Activated CD4-positive, alpha-beta memory T cell treated with anti-CD3 and anti-CD28 coated beads, Interleukin-2, amount 10 ng/mL, durations not matched to agents 7 days and 5 days (primary cell): ENCODE measurements at regions not wholly inside any gene's neighbourhood (a gene's known extent, or its start where the extent isn't known, plus 50 kb on each side); places are given as distances from the start of the nearest gene placed in this dataset.

Experiments
- CTCF ChIA-PET: fragments of 350-600 bp; sonication (Branson Sonifier 250); formaldehyde crosslinking; loops from one replicate; lab custom pipeline; 2021; ENCODE audit warnings: antibody characterized with exemption, inconsistent platforms; lab: Charles Lee
- POLR2A ChIA-PET: fragments of 350-600 bp; sonication (Branson Sonifier 250); formaldehyde crosslinking; loops from one replicate; lab custom pipeline; 2021; ENCODE audit warnings: antibody characterized with exemption; lab: Charles Lee
- DNase-seq: peaks from one replicate; pipeline ENCODE4 v3.0.0-alpha.2; 2020
- H3K27ac Mint-ChIP-seq: one replicate; pipeline ENCODE4 v1.8.0; 2021; ENCODE audit warnings: mild to moderate bottlenecking, mixed read lengths
- H3K27me3 Mint-ChIP-seq: one replicate; pipeline ENCODE4 v1.8.0; 2021; ENCODE audit warnings: mixed read lengths
- H3K36me3 Mint-ChIP-seq: one replicate; pipeline ENCODE4 v1.8.0; 2021; ENCODE audit warnings: low read depth, mixed read lengths
- H3K4me1 Mint-ChIP-seq: one replicate; pipeline ENCODE4 v1.8.0; 2021; ENCODE audit warnings: mixed read lengths
- H3K4me3 Mint-ChIP-seq: one replicate; pipeline ENCODE4 v1.8.0; 2021; ENCODE audit warnings: mild to moderate bottlenecking, mixed read lengths
- H3K9me3 Mint-ChIP-seq: one replicate; pipeline ENCODE4 v1.8.0; 2021; ENCODE audit warnings: mixed read lengths

GRCh38 chr11:70575396-70576060, 177.2 kb downstream of the CTTN start:
- H3K27me3 Mint-ChIP-seq = no peaks in the 10 kb centered on the region
- DNase-seq = no peak
- ChIA-PET CTCF (no interaction called here), POLR2A (no interaction called here)
- no peak overlapping the region for H3K4me3 Mint-ChIP-seq
- no peaks in the 10 kb centered on the region for H3K36me3 Mint-ChIP-seq
- no peak overlapping the region for H3K27ac Mint-ChIP-seq
- H3K9me3 Mint-ChIP-seq = no peaks in the 10 kb centered on the region
- H3K4me1 Mint-ChIP-seq = no peaks in the 10 kb centered on the region

GRCh38 chr11:70577258-70577603, 178.9 kb downstream of the CTTN start:
- POLR2A ChIA-PET = no interaction called here
- Mint-ChIP-seq H3K4me3 (no peak overlapping the region), H3K36me3 (no peaks in the 10 kb centered on the region), H3K27ac (no peak overlapping the region), H3K27me3 (no peaks in the 10 kb centered on the region), H3K9me3 (no peaks in the 10 kb centered on the region), H3K4me1 (no peaks in the 10 kb centered on the region)
- no peak for DNase-seq
- CTCF ChIA-PET = no interaction called here

GRCh38 chr11:70577948-70578347, 179.6 kb downstream of the CTTN start:
- no peaks in the 10 kb centered on the region for H3K4me1 Mint-ChIP-seq
- H3K4me3 Mint-ChIP-seq = no peak overlapping the region
- no peak overlapping the region for H3K27ac Mint-ChIP-seq
- H3K27me3 Mint-ChIP-seq = no peaks in the 10 kb centered on the region
- no peak for DNase-seq
- CTCF ChIA-PET = no interaction called here
- H3K36me3 Mint-ChIP-seq = no peaks in the 10 kb centered on the region
- no peaks in the 10 kb centered on the region for H3K9me3 Mint-ChIP-seq
- POLR2A ChIA-PET = no interaction called here

- CTCF ChIA-PET = no interaction called here
- no peak for DNase-seq
- POLR2A ChIA-PET = no interaction called here
- H3K9me3 Mint-ChIP-seq = no peaks in the 10 kb centered on the region
- no peaks in the 10 kb centered on the region for H3K27me3 Mint-ChIP-seq
- no peaks in the 10 kb centered on the region for H3K36me3 Mint-ChIP-seq
- no peaks in the 10 kb centered on the region for H3K4me1 Mint-ChIP-seq
- no peak overlapping the region for H3K4me3 Mint-ChIP-seq
- no peak overlapping the region for H3K27ac Mint-ChIP-seq
Observed at GRCh38 chr11:70578371-70578770, 180.0 kb downstream of the CTTN start.

GRCh38 chr11:70578831-70579230, 180.5 kb downstream of the CTTN start:
- H3K27ac Mint-ChIP-seq = no peak overlapping the region
- H3K27me3 Mint-ChIP-seq = no peaks in the 10 kb centered on the region
- H3K4me3 Mint-ChIP-seq = no peak overlapping the region
- CTCF ChIA-PET = no interaction called here
- DNase-seq = no peak
- H3K36me3 Mint-ChIP-seq = no peaks in the 10 kb centered on the region
- no peaks in the 10 kb centered on the region for H3K9me3 Mint-ChIP-seq
- H3K4me1 Mint-ChIP-seq = no peaks in the 10 kb centered on the region
- POLR2A ChIA-PET = no interaction called here

GRCh38 chr11:70579316-70579955, 181.1 kb downstream of the CTTN start:
- ChIA-PET POLR2A (no interaction called here), CTCF (no interaction called here)
- Mint-ChIP-seq H3K4me1 (no peaks in the 10 kb centered on the region), H3K36me3 (no peaks in the 10 kb centered on the region), H3K27ac (no peak overlapping the region), H3K4me3 (no peak overlapping the region), H3K9me3 (no peaks in the 10 kb centered on the region), H3K27me3 (no peaks in the 10 kb centered on the region)
- DNase-seq = no peak

GRCh38 chr11:70580036-70580805, 181.9 kb downstream of the CTTN start:
- no peak overlapping the region for H3K27ac Mint-ChIP-seq
- ChIA-PET CTCF (no interaction called here), POLR2A (no interaction called here)
- no peaks in the 10 kb centered on the region for H3K4me1 Mint-ChIP-seq
- no peaks in the 10 kb centered on the region for H3K27me3 Mint-ChIP-seq
- DNase-seq = no peak
- no peaks in the 10 kb centered on the region for H3K9me3 Mint-ChIP-seq
- no peak overlapping the region for H3K4me3 Mint-ChIP-seq
- no peaks in the 10 kb centered on the region for H3K36me3 Mint-ChIP-seq

GRCh38 chr11:70581991-70582885, 183.9 kb downstream of the CTTN start:
- no peak for DNase-seq
- ChIA-PET POLR2A (no interaction called here), CTCF (no interaction called here)
- H3K4me3 Mint-ChIP-seq = no peak overlapping the region
- no peaks in the 10 kb centered on the region for H3K9me3 Mint-ChIP-seq
- no peaks in the 10 kb centered on the region for H3K4me1 Mint-ChIP-seq
- H3K27ac Mint-ChIP-seq = no peak overlapping the region
- no peaks in the 10 kb centered on the region for H3K27me3 Mint-ChIP-seq
- H3K36me3 Mint-ChIP-seq = no peaks in the 10 kb centered on the region

- Mint-ChIP-seq H3K36me3 (no peaks in the 10 kb centered on the region), H3K4me3 (no peak overlapping the region), H3K27ac (no peak overlapping the region), H3K4me1 (no peaks in the 10 kb centered on the region), H3K27me3 (no peaks in the 10 kb centered on the region), H3K9me3 (no peaks in the 10 kb centered on the region)
- ChIA-PET POLR2A (no interaction called here), CTCF (no interaction called here)
- DNase-seq = no peak
Observed at GRCh38 chr11:70582886-70583641, 184.7 kb downstream of the CTTN start.

GRCh38 chr11:70583781-70584218, 185.5 kb downstream of the CTTN start:
- H3K4me1 Mint-ChIP-seq = no peaks in the 10 kb centered on the region
- no peaks in the 10 kb centered on the region for H3K9me3 Mint-ChIP-seq
- no peaks in the 10 kb centered on the region for H3K27me3 Mint-ChIP-seq
- no peak overlapping the region for H3K27ac Mint-ChIP-seq
- H3K4me3 Mint-ChIP-seq = no peak overlapping the region
- ChIA-PET POLR2A (no interaction called here), CTCF (no interaction called here)
- H3K36me3 Mint-ChIP-seq = no peaks in the 10 kb centered on the region
- no peak for DNase-seq

GRCh38 chr11:70584498-70585235, 186.3 kb downstream of the CTTN start:
- H3K9me3 Mint-ChIP-seq = no peaks in the 10 kb centered on the region
- ChIA-PET CTCF (no interaction called here), POLR2A (no interaction called here)
- H3K27ac Mint-ChIP-seq = no peak overlapping the region
- DNase-seq = no peak
- H3K36me3 Mint-ChIP-seq = no peaks in the 10 kb centered on the region
- peaks cover 5% of the 10 kb centered on the region for H3K27me3 Mint-ChIP-seq
- peaks cover 2% of the 10 kb centered on the region for H3K4me1 Mint-ChIP-seq
- H3K4me3 Mint-ChIP-seq = no peak overlapping the region

GRCh38 chr11:70585236-70585545, 186.9 kb downstream of the CTTN start:
- no peak overlapping the region for H3K4me3 Mint-ChIP-seq
- peaks cover 5% of the 10 kb centered on the region for H3K27me3 Mint-ChIP-seq
- H3K36me3 Mint-ChIP-seq = no peaks in the 10 kb centered on the region
- POLR2A ChIA-PET = no interaction called here
- DNase-seq = no peak
- H3K4me1 Mint-ChIP-seq = peaks cover 5% of the 10 kb centered on the region
- CTCF ChIA-PET = no interaction called here
- no peaks in the 10 kb centered on the region for H3K9me3 Mint-ChIP-seq
- H3K27ac Mint-ChIP-seq = no peak overlapping the region
